WTC11 (cell line): ENCODE measurements at regions not wholly inside any gene's neighbourhood (a gene's known extent, or its start where the extent isn't known, plus 50 kb on each side); places are given as distances from the start of the nearest gene placed in this dataset.

Experiments
- ATAC-seq: fragments of 200-7000 bp; cut with Tn5 transposase; 2 replicates; pipeline ENCODE4 v1.10.0; 2021; ENCODE audit warnings: mild to moderate bottlenecking, moderate library complexity
- CTCF ChIA-PET: fragments of 300-600 bp; sonication (Branson Sonifier 250); formaldehyde crosslinking; loops from one replicate; lab custom pipeline; 2021; ENCODE audit warnings: antibody characterized with exemption; lab: Charles Lee
- POLR2A ChIA-PET: fragments of 350-600 bp; sonication (Branson Sonifier 250); formaldehyde crosslinking; loops from one replicate; lab custom pipeline; 2021; ENCODE audit warnings: antibody characterized with exemption; lab: Charles Lee
- DNase-seq: peaks from one replicate; pipeline ENCODE4 v3.0.0; 2021; ENCODE audit warnings: low spot score
- H3K27ac Mint-ChIP-seq: 2 replicates; pipeline ENCODE4 v1.8.0; 2021; ENCODE audit warnings: mixed read lengths
- H3K27me3 Mint-ChIP-seq: 2 replicates; pipeline ENCODE4 v1.8.0; 2021; ENCODE audit warnings: low read depth, mild to moderate bottlenecking, moderate library complexity, mixed read lengths
- H3K36me3 Mint-ChIP-seq: 2 replicates; pipeline ENCODE4 v1.8.0; 2021; ENCODE audit warnings: mixed read lengths
- H3K4me1 Mint-ChIP-seq: 2 replicates; pipeline ENCODE4 v1.8.0; 2022; ENCODE audit warnings: mixed read lengths
- H3K4me3 Mint-ChIP-seq: 2 replicates; pipeline ENCODE4 v1.8.0; 2021; ENCODE audit warnings: mild to moderate bottlenecking, moderate library complexity, mixed read lengths
- H3K9me3 Mint-ChIP-seq: 2 replicates; pipeline ENCODE4 v1.8.0; 2021; ENCODE audit warnings: mixed read lengths
- CREM ChIP-seq: sonication (generic); formaldehyde crosslinking; IDR thresholded peaks from 2 replicates; pipeline ENCODE4 v1.8.1; 2022; ENCODE audit warnings: mild to moderate bottlenecking, missing genetic modification reagents, moderate library complexity
- FOXP1 ChIP-seq: sonication (generic); formaldehyde crosslinking; IDR thresholded peaks from 2 replicates; pipeline ENCODE4 v1.8.0; 2022; ENCODE audit warnings: missing genetic modification reagents, mild to moderate bottlenecking, moderate library complexity, borderline replicate concordance
- MYBL2 ChIP-seq: sonication (generic); formaldehyde crosslinking; IDR thresholded peaks from 2 replicates; pipeline ENCODE4 v1.8.1; 2023; ENCODE audit warnings: mild to moderate bottlenecking, moderate library complexity, missing genetic modification reagents
- NFATC4 ChIP-seq: fragments of 250-450 bp; sonication (Bioruptor Pico); IDR thresholded peaks from 2 replicates; pipeline ENCODE4 v1.9.0; 2021; ENCODE audit warnings: mild to moderate bottlenecking
- NFYB ChIP-seq: sonication (generic); formaldehyde crosslinking; conservative IDR thresholded peaks from 2 replicates; pipeline ENCODE4 v1.8.0; 2022; ENCODE audit warnings: low read depth, missing genetic modification reagents
- NR1H2 ChIP-seq: sonication (generic); formaldehyde crosslinking; IDR thresholded peaks from 2 replicates; pipeline ENCODE4 v1.9.0; 2021; ENCODE audit warnings: mild to moderate bottlenecking, moderate library complexity, missing genetic modification reagents
- TEAD4 ChIP-seq: sonication (generic); formaldehyde crosslinking; IDR thresholded peaks from 2 replicates; pipeline ENCODE4 v1.8.0; 2022; ENCODE audit warnings: mild to moderate bottlenecking, missing genetic modification reagents
- ZNF416 ChIP-seq: fragments of 250-450 bp; sonication (Bioruptor Pico); IDR thresholded peaks from 2 replicates; pipeline ENCODE4 v1.9.0; 2021; ENCODE audit warnings: mild to moderate bottlenecking, inconsistent platforms
- TF ChIP-seq, protein P1 (sequence below): fragments of 200-600 bp; IDR thresholded peaks from 2 replicates; pipeline ENCODE4 v1.8.0; 2022; ENCODE audit warnings: antibody characterized with exemption
- TF ChIP-seq, protein P2 (sequence below): sonication (generic); formaldehyde crosslinking; IDR thresholded peaks from 2 replicates; pipeline ENCODE4 v1.8.1; 2022; ENCODE audit warnings: low read depth, missing genetic modification reagents, borderline replicate concordance
- TF ChIP-seq, protein P3 (sequence below): sonication (generic); formaldehyde crosslinking; IDR thresholded peaks from 2 replicates; pipeline ENCODE4 v1.8.1; 2022; ENCODE audit warnings: low read depth, mild to moderate bottlenecking, moderate library complexity, missing genetic modification reagents, borderline replicate concordance
- TF ChIP-seq, protein P4 (sequence below): sonication (generic); formaldehyde crosslinking; IDR thresholded peaks from 2 replicates; pipeline ENCODE4 v1.8.0; 2022; ENCODE audit warnings: missing genetic modification reagents
- TF ChIP-seq, protein P5 (sequence below): sonication (generic); formaldehyde crosslinking; IDR thresholded peaks from 2 replicates; pipeline ENCODE4 v1.8.1; 2022; ENCODE audit warnings: mild to moderate bottlenecking, moderate library complexity, missing genetic modification reagents
- TF ChIP-seq, protein P6 (sequence below): fragments of 250-450 bp; sonication (Bioruptor Pico); IDR thresholded peaks from 2 replicates; pipeline ENCODE4 v1.9.0; 2021; ENCODE audit warnings: mild to moderate bottlenecking, borderline replicate concordance
- TF ChIP-seq, protein P7 (sequence below): fragments of 250-450 bp; sonication (Bioruptor Pico); IDR thresholded peaks from 2 replicates; pipeline ENCODE4 v1.9.0; 2021; ENCODE audit warnings: mild to moderate bottlenecking

DNA sequence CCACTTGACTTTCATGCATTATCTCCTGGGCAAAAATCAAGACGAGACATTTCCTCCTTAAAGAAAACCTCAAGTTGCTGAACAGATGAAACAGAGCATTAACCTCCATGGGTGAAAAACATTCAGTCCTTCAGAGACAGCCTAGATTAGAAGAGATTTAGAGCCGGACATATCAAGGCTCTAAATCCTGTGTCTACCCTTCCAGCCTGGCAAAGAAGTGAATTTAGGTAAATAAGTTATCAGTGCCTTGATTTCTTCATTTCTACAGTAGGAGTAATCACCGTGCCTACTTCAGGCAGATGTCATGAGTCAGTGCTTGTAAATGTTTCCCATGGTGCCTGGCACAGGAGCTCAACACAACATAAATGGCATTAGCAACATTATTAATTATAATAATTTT lies 159.3 kb upstream of the PRICKLE2 start (continued):
- TF ChIP-seq, protein P1, sequence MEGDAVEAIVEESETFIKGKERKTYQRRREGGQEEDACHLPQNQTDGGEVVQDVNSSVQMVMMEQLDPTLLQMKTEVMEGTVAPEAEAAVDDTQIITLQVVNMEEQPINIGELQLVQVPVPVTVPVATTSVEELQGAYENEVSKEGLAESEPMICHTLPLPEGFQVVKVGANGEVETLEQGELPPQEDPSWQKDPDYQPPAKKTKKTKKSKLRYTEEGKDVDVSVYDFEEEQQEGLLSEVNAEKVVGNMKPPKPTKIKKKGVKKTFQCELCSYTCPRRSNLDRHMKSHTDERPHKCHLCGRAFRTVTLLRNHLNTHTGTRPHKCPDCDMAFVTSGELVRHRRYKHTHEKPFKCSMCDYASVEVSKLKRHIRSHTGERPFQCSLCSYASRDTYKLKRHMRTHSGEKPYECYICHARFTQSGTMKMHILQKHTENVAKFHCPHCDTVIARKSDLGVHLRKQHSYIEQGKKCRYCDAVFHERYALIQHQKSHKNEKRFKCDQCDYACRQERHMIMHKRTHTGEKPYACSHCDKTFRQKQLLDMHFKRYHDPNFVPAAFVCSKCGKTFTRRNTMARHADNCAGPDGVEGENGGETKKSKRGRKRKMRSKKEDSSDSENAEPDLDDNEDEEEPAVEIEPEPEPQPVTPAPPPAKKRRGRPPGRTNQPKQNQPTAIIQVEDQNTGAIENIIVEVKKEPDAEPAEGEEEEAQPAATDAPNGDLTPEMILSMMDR, result no peak
- TF ChIP-seq, protein P2, sequence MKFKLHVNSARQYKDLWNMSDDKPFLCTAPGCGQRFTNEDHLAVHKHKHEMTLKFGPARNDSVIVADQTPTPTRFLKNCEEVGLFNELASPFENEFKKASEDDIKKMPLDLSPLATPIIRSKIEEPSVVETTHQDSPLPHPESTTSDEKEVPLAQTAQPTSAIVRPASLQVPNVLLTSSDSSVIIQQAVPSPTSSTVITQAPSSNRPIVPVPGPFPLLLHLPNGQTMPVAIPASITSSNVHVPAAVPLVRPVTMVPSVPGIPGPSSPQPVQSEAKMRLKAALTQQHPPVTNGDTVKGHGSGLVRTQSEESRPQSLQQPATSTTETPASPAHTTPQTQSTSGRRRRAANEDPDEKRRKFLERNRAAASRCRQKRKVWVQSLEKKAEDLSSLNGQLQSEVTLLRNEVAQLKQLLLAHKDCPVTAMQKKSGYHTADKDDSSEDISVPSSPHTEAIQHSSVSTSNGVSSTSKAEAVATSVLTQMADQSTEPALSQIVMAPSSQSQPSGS (CRISPR knock-in tag), result no peak
- TF ChIP-seq TEAD4 (no peak), NFATC4 (CRISPR knock-in tag) (no peak), NFYB (CRISPR knock-in tag) (no peak), ZNF416 (CRISPR knock-in tag) (no peak), CREM (no peak), MYBL2 (no peak)
- TF ChIP-seq, protein P3, sequence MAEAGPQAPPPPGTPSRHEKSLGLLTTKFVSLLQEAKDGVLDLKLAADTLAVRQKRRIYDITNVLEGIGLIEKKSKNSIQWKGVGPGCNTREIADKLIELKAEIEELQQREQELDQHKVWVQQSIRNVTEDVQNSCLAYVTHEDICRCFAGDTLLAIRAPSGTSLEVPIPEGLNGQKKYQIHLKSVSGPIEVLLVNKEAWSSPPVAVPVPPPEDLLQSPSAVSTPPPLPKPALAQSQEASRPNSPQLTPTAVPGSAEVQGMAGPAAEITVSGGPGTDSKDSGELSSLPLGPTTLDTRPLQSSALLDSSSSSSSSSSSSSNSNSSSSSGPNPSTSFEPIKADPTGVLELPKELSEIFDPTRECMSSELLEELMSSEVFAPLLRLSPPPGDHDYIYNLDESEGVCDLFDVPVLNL, result no peak
- TF ChIP-seq, protein P4, sequence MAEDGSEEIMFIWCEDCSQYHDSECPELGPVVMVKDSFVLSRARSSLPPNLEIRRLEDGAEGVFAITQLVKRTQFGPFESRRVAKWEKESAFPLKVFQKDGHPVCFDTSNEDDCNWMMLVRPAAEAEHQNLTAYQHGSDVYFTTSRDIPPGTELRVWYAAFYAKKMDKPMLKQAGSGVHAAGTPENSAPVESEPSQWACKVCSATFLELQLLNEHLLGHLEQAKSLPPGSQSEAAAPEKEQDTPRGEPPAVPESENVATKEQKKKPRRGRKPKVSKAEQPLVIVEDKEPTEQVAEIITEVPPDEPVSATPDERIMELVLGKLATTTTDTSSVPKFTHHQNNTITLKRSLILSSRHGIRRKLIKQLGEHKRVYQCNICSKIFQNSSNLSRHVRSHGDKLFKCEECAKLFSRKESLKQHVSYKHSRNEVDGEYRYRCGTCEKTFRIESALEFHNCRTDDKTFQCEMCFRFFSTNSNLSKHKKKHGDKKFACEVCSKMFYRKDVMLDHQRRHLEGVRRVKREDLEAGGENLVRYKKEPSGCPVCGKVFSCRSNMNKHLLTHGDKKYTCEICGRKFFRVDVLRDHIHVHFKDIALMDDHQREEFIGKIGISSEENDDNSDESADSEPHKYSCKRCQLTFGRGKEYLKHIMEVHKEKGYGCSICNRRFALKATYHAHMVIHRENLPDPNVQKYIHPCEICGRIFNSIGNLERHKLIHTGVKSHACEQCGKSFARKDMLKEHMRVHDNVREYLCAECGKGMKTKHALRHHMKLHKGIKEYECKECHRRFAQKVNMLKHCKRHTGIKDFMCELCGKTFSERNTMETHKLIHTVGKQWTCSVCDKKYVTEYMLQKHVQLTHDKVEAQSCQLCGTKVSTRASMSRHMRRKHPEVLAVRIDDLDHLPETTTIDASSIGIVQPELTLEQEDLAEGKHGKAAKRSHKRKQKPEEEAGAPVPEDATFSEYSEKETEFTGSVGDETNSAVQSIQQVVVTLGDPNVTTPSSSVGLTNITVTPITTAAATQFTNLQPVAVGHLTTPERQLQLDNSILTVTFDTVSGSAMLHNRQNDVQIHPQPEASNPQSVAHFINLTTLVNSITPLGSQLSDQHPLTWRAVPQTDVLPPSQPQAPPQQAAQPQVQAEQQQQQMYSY (CRISPR knock-in tag), result no peak
- TF ChIP-seq, protein P5, sequence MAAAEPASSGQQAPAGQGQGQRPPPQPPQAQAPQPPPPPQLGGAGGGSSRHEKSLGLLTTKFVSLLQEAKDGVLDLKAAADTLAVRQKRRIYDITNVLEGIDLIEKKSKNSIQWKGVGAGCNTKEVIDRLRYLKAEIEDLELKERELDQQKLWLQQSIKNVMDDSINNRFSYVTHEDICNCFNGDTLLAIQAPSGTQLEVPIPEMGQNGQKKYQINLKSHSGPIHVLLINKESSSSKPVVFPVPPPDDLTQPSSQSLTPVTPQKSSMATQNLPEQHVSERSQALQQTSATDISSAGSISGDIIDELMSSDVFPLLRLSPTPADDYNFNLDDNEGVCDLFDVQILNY (CRISPR knock-in tag), result no peak

DNA sequence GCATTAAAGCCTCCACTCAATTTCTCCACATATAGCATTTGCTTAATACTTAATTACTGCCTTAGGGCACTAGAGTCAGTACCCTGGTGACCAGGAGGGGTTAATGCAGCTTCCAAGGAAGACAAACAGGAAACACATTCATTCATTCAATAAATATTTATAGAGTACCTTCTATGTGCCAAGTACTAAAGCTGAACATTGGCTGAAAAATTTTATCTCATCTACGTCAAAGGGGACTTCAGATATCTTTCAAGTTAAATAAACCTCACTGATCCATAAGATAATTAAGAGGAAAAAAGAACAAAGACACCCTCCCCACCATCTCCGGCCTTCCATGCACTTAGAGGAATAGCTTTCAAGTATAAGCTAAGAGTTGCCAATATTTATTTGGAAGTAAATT lies 156.9 kb upstream of the PRICKLE2 start:
- ChIA-PET POLR2A (no interaction called here), CTCF (interaction anchor here (0.9 kb wide), 1 partner anchor 22 kb away, joined by 3 read pairs; no protein-coding TSS in a partner anchor)
- DNase-seq (no peak), ATAC-seq (no peak)
- Mint-ChIP-seq H3K27ac (no peak overlapping the region), H3K4me3 (no peak overlapping the region), H3K9me3 (no peaks in the 10 kb centered on the region), H3K4me1 (no peaks in the 10 kb centered on the region), H3K27me3 (no peaks in the 10 kb centered on the region; the same call in 1 of the 2 replicates), H3K36me3 (no peaks in the 10 kb centered on the region)
- TF ChIP-seq FOXP1 (CRISPR knock-in tag) (no peak), NR1H2 (CRISPR knock-in tag) (no peak), MYBL2 (no peak)
- TF ChIP-seq, protein P2 (CRISPR knock-in tag), result no peak
- TF ChIP-seq, protein P4 (CRISPR knock-in tag), result no peak
- TF ChIP-seq, protein P6, sequence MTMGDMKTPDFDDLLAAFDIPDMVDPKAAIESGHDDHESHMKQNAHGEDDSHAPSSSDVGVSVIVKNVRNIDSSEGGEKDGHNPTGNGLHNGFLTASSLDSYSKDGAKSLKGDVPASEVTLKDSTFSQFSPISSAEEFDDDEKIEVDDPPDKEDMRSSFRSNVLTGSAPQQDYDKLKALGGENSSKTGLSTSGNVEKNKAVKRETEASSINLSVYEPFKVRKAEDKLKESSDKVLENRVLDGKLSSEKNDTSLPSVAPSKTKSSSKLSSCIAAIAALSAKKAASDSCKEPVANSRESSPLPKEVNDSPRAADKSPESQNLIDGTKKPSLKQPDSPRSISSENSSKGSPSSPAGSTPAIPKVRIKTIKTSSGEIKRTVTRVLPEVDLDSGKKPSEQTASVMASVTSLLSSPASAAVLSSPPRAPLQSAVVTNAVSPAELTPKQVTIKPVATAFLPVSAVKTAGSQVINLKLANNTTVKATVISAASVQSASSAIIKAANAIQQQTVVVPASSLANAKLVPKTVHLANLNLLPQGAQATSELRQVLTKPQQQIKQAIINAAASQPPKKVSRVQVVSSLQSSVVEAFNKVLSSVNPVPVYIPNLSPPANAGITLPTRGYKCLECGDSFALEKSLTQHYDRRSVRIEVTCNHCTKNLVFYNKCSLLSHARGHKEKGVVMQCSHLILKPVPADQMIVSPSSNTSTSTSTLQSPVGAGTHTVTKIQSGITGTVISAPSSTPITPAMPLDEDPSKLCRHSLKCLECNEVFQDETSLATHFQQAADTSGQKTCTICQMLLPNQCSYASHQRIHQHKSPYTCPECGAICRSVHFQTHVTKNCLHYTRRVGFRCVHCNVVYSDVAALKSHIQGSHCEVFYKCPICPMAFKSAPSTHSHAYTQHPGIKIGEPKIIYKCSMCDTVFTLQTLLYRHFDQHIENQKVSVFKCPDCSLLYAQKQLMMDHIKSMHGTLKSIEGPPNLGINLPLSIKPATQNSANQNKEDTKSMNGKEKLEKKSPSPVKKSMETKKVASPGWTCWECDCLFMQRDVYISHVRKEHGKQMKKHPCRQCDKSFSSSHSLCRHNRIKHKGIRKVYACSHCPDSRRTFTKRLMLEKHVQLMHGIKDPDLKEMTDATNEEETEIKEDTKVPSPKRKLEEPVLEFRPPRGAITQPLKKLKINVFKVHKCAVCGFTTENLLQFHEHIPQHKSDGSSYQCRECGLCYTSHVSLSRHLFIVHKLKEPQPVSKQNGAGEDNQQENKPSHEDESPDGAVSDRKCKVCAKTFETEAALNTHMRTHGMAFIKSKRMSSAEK (CRISPR knock-in tag), result no peak
- TF ChIP-seq, protein P7, sequence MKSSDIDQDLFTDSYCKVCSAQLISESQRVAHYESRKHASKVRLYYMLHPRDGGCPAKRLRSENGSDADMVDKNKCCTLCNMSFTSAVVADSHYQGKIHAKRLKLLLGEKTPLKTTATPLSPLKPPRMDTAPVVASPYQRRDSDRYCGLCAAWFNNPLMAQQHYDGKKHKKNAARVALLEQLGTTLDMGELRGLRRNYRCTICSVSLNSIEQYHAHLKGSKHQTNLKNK, result no peak
